ENCODE measurements at regions not wholly inside any gene's neighbourhood (a gene's known extent, or its start where the extent isn't known, plus 50 kb on each side); places are given as distances from the start of the nearest gene placed in this dataset.

GRCh38 chr4:129393976-129394375, 298.0 kb downstream of the C4orf33 start:
- TF ChIP-seq, protein P1, sequence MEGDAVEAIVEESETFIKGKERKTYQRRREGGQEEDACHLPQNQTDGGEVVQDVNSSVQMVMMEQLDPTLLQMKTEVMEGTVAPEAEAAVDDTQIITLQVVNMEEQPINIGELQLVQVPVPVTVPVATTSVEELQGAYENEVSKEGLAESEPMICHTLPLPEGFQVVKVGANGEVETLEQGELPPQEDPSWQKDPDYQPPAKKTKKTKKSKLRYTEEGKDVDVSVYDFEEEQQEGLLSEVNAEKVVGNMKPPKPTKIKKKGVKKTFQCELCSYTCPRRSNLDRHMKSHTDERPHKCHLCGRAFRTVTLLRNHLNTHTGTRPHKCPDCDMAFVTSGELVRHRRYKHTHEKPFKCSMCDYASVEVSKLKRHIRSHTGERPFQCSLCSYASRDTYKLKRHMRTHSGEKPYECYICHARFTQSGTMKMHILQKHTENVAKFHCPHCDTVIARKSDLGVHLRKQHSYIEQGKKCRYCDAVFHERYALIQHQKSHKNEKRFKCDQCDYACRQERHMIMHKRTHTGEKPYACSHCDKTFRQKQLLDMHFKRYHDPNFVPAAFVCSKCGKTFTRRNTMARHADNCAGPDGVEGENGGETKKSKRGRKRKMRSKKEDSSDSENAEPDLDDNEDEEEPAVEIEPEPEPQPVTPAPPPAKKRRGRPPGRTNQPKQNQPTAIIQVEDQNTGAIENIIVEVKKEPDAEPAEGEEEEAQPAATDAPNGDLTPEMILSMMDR (IDR thresholded peaks at IDR 0.05; ENCODE audit: extremely low read depth, insufficient read depth, missing control alignments), result no peak
- in situ Hi-C loops (cut with MboI; ENCODE audit: low pct_unique_long_range_greater_than_20kb, low sequenced_read_pairs, unreplicated experiment), result no loop called here
- DNase-seq (ENCODE audit: low spot score), result no peak

DNA sequence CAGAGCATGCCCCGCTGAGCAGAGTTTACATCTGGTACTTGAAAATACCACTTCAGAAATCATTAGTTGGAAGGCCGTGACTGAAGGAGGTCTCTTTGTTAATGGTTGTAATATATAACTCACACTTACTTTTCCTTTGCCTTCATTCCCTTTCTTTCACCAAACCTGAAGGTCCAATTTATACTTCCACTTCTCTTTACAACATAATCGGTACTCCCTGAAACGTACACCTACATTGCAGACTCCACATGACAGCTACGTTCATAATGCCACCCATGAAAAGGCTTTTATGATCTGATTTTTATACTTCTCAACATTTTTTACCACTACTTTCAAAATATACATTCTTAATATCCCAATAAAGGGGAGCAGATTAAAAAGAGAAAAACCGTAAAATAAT, 298.7 kb downstream of the C4orf33 start:
- TF ChIP-seq, protein P1 (IDR thresholded peaks at IDR 0.05; ENCODE audit: extremely low read depth, insufficient read depth, missing control alignments), result no peak
- in situ Hi-C loops (cut with MboI; ENCODE audit: low pct_unique_long_range_greater_than_20kb, low sequenced_read_pairs, unreplicated experiment), result no loop called here
- no peak for DNase-seq (ENCODE audit: low spot score)

DNA sequence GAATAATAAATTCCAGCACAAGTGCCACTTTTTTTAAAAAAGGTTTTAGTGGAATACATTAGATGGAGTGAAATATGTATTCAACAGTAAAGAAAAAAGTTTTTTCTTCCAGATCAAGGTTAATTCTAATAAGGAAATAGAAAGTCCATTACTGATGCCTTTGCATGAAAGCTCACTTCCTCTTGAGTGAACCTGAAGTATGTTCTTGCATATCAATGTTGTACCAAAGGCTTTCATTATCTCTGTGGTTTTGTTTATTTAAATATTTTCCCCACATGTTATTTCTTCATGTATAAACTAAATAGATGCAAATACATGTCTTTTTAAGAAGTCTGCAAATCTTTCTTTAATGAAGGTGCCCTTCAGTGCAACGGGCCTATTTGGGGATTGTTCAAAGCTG, 307.9 kb downstream of the C4orf33 start:
- no peak for DNase-seq (ENCODE audit: low spot score)
- TF ChIP-seq, protein P1 (IDR thresholded peaks at IDR 0.05; ENCODE audit: extremely low read depth, insufficient read depth, missing control alignments), result no peak
- in situ Hi-C loops (cut with MboI; ENCODE audit: low pct_unique_long_range_greater_than_20kb, low sequenced_read_pairs, unreplicated experiment), result no loop called here

DNA sequence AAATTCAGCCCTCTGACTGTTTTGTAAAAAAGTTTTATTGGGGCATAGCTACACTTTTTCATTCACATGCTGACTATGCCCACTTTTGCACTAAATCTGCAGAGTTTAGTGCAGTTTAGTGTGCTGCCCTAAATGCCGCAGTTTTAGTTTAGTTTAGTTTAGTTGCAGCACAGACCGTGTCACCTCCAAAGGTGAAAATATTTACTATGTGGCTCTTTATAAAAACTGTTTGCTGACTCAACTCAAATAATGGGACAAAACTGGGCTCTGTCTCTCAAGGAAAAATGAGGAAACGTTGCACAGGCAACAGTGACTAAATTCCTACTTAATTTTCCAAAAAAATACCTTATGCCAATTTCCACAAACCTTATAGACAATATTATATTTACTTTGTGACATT, 314.2 kb downstream of the C4orf33 start:
- no peak for DNase-seq (ENCODE audit: low spot score)
- TF ChIP-seq, protein P1 (IDR thresholded peaks at IDR 0.05; ENCODE audit: extremely low read depth, insufficient read depth, missing control alignments), result no peak
- in situ Hi-C loops (cut with MboI; ENCODE audit: low pct_unique_long_range_greater_than_20kb, low sequenced_read_pairs, unreplicated experiment), result no loop called here

DNA sequence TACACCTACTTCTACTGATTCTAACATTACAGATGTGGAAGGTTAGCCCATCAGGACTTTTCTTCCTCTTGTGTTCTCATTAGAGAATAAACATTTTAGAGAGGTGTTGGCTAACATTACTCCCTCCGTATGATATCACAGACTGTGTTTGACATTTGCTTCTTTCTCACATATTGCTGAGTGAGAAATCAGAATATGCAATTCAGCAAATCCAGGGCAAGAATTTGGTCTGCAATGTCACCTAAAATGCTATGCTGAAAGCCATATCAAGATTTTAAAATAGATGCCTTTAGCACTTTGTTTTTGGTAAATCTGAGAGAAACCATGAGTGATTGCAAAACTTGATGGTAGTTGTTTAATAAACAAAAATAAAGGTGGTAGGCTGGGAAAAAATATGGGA, 319.1 kb downstream of the C4orf33 start:
- in situ Hi-C loops (cut with MboI; ENCODE audit: low pct_unique_long_range_greater_than_20kb, low sequenced_read_pairs, unreplicated experiment), result no loop called here

DNA sequence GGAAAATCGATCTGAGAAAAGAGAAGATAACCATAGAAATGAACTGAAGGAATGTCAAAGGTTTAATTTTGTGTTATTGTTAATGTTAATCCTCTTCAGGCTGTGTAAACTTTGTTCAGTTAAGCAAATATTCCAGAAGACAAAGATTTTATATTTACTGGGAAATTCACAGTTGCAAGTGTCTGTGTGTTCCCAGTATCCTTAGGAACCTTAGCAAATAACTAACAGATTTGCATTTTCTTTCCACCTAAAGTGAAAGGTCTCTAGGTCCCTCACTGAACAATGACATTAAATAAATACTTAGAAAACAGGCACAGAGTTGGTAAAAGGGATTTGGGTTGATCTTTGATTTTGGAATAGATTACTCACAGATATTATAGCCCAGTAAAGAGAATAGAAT, 324.7 kb downstream of the C4orf33 start:
- DNase-seq (ENCODE audit: low spot score), result no peak
- in situ Hi-C loops (cut with MboI; ENCODE audit: low pct_unique_long_range_greater_than_20kb, low sequenced_read_pairs, unreplicated experiment), result no loop called here
- TF ChIP-seq, protein P1 (IDR thresholded peaks at IDR 0.05; ENCODE audit: extremely low read depth, insufficient read depth, missing control alignments), result no peak

More for the DNA sequence above, 319.1 kb downstream of the C4orf33 start:
- DNase-seq (ENCODE audit: low spot score), result no peak
- TF ChIP-seq, protein P1 (IDR thresholded peaks at IDR 0.05; ENCODE audit: extremely low read depth, insufficient read depth, missing control alignments), result no peak

- no peak for DNase-seq (ENCODE audit: low spot score)
- TF ChIP-seq, protein P1 (IDR thresholded peaks at IDR 0.05; ENCODE audit: extremely low read depth, insufficient read depth, missing control alignments), result no peak
- in situ Hi-C loops (cut with MboI; ENCODE audit: low pct_unique_long_range_greater_than_20kb, low sequenced_read_pairs, unreplicated experiment), result no loop called here
Observed at GRCh38 chr4:129422277-129422676, 326.3 kb downstream of the C4orf33 start.

Measured in GM13977 (cell line).